Adrenal gland (tissue), 9 donors: ENCODE measurements at regions not wholly inside any gene's neighbourhood (a gene's known extent, or its start where the extent isn't known, plus 50 kb on each side); places are given as distances from the start of the nearest gene placed in this dataset.

ENCODE experiments used
- DNase-seq, 7 donors: peaks; one replicate each; pipeline ENCODE4 v3.0.0-alpha.2; 2019 to 2020
- H3K27ac ChIP-seq, 5 donors: fragments of 200-600 bp; sonication (generic) in 4 of 5; 1 replicate in 3 of 5; 2 replicates in 2 of 5; pipeline versions ENCODE4 v1.5.1 to v1.8.0; 2016 to 2020; ENCODE audit warnings: mild to moderate bottlenecking in 1 of 5
- H3K27me3 ChIP-seq: fragments of 200-600 bp; 2 replicates; pipeline ENCODE4 v1.8.0; 2021
- H3K36me3 ChIP-seq, 2 donors: fragments of 200-600 bp; replicated peaks in 1 of 2; 1 replicate in 1 of 2; 2 replicates in 1 of 2; pipeline versions ENCODE4 v1.5.1 to v1.8.0; 2018 to 2022
- H3K4me1 ChIP-seq, 2 donors: fragments of 200-600 bp; replicated peaks in 1 of 2; 1 replicate in 1 of 2; 2 replicates in 1 of 2; pipeline versions ENCODE4 v1.5.1 to v1.8.0; 2018 to 2021
- H3K4me3 ChIP-seq, 4 donors: fragments of 200-600 bp; sonication (generic) in 3 of 4; one replicate each; pipeline ENCODE4 v1.5.1; 2016 to 2018
- H3K9me3 ChIP-seq, 3 donors: fragments of 200-600 bp; sonication (generic) in 1 of 3; replicated peaks in 1 of 3; 1 replicate in 2 of 3; 2 replicates in 1 of 3; pipeline versions ENCODE4 v1.5.1 to v1.8.0; 2016 to 2021
- POLR2A ChIP-seq, 2 donors: fragments of 450-650 bp; IDR thresholded peaks; one replicate each; pipeline ENCODE4 v1.6.1; 2017; ENCODE audit warnings: antibody characterized with exemption in 2 of 2, mild to moderate bottlenecking in 2 of 2, moderate library complexity in 1 of 2
- WGBS, 4 donors: extraction: QIAGEN DNeasy Blood & Tissue Kit in 2 of 4; methylation state at CpG; one replicate each; pipeline versions ENCODE4 v1.1.5 to v1.1.7; 2013 to 2017; 5-methylcytosine and 5-hydroxymethylcytosine counted together
- intact Hi-C, 2 donors: fragments of 100-400 bp; cut with DNase I; formaldehyde crosslinking; loops; one replicate each; pipeline versions ENCODE4 v1.14.1 to v1.15.0; 2022 to 2023
- TF ChIP-seq, protein P1 (sequence below), 6 experiments: fragments of 450-650 bp in 4 of 6; fragments of 200-600 bp in 2 of 6; sonication (generic) in 1 of 6; IDR thresholded peaks; 1 replicate in 5 of 6; 2 replicates in 1 of 6; pipeline versions ENCODE4 v1.5.1 to v1.8.0; 2016 to 2021; ENCODE audit warnings: antibody characterized with exemption in 6 of 6, mild to moderate bottlenecking in 2 of 6, moderate library complexity in 1 of 6
- donor health status: healthy with polysubstance abuse.
- donor health status: Bipolar disorder and iron deficiency.
- donor health status: DM: yes; HTN: yes; CAD: no.
- donor health status: DM: no; HTN: no; CAD: no.
- donor health status: DM: no; HTN: no; CAD: no.

DNA sequence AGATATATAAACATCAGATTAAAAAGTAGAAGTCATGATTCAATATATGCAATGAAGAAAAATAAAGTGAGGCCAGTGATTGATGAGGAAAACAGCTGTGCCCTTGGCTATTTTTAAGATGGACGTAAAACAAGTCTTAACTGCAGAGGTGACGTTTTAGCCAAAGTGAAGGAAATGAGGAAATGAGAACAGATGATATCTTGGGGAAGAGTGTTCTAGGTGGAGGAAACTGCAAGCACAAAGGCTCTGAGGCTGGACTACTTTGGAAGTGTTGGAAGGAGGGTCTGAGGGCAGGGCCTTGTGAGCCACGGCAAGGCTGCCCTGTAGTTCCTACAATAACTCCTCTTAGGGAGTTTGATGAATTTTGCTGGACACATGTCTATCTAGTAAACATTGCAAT is 140.5 kb upstream of the AKR1E2 start:
- DNase-seq, result no peak
- Histone ChIP-seq H3K4me1 (no peaks in the 10 kb centered on the region), H3K36me3 (no peaks in the 10 kb centered on the region), H3K27me3 (no peaks in the 10 kb centered on the region), H3K4me3 (no peak overlapping the region), H3K9me3 (no peaks in the 10 kb centered on the region), H3K27ac (no peak overlapping the region)
- TF ChIP-seq POLR2A (IDR thresholded peaks at IDR 0.05), result no peak
- TF ChIP-seq, protein P1, sequence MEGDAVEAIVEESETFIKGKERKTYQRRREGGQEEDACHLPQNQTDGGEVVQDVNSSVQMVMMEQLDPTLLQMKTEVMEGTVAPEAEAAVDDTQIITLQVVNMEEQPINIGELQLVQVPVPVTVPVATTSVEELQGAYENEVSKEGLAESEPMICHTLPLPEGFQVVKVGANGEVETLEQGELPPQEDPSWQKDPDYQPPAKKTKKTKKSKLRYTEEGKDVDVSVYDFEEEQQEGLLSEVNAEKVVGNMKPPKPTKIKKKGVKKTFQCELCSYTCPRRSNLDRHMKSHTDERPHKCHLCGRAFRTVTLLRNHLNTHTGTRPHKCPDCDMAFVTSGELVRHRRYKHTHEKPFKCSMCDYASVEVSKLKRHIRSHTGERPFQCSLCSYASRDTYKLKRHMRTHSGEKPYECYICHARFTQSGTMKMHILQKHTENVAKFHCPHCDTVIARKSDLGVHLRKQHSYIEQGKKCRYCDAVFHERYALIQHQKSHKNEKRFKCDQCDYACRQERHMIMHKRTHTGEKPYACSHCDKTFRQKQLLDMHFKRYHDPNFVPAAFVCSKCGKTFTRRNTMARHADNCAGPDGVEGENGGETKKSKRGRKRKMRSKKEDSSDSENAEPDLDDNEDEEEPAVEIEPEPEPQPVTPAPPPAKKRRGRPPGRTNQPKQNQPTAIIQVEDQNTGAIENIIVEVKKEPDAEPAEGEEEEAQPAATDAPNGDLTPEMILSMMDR (IDR thresholded peaks at IDR 0.05), result no peak
- intact Hi-C loops, result no loop called here
- 42 to 53% (median 51%) methylated on average over 3 of the region's 3 CpGs for WGBS, 4 donors

DNA sequence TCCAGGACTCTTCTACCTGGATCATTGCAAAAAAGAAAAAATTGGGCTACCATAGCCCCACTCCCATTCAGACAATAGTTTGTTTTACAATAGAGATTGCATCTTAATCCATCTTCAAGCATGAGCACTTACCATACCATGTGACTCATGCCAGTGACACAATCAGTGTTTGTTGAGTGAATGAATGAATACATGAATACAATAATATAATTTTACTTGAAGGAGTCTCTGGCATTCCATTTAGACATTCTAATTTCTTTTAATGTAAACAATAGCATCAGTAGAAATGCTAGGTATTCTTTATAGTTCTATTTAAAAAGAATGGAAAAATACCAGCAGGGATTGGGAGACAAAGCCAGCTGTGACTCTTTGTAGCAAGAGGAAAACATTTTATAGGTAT is 141.6 kb upstream of the AKR1E2 start:
- Histone ChIP-seq H3K27ac (no peak overlapping the region), H3K27me3 (no peaks in the 10 kb centered on the region), H3K36me3 (no peaks in the 10 kb centered on the region), H3K9me3 (no peaks in the 10 kb centered on the region), H3K4me1 (no peaks in the 10 kb centered on the region), H3K4me3 (no peak overlapping the region)
- DNase-seq, result no peak
- intact Hi-C loops, result no loop called here
- TF ChIP-seq, protein P1 (IDR thresholded peaks at IDR 0.05), result no peak
- TF ChIP-seq POLR2A (IDR thresholded peaks at IDR 0.05), result no peak

DNA sequence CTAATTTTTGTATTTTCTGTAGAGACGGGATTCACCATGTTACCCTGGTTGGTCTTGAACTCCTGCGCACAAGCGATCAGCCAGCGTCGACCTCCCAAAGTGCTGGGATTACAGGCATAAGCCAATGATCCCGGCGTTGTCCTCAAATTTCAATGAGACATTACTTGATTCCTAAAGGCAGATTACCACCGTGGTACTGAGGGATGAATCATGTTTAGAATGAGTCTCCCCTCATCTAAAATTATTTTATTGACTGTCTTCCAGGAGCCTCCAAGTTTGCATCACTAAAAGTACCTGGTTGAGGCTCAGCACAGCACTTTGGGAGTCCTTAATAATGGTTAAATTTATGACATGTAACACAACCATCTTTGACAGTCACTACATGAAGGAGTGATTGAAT is 142.2 kb upstream of the AKR1E2 start:
- Histone ChIP-seq H3K4me1 (no peaks in the 10 kb centered on the region), H3K27me3 (no peaks in the 10 kb centered on the region), H3K27ac (no peak overlapping the region), H3K4me3 (no peak overlapping the region), H3K36me3 (no peaks in the 10 kb centered on the region), H3K9me3 (no peaks in the 10 kb centered on the region)
- DNase-seq, result no peak
- TF ChIP-seq, protein P1 (IDR thresholded peaks at IDR 0.05), result no peak
- no peak for TF ChIP-seq POLR2A (IDR thresholded peaks at IDR 0.05)
- WGBS, 4 donors, result 89 to 95% (median 91%) methylated on average over 8 of the region's 8 CpGs
- intact Hi-C loops, result no loop called here

DNA sequence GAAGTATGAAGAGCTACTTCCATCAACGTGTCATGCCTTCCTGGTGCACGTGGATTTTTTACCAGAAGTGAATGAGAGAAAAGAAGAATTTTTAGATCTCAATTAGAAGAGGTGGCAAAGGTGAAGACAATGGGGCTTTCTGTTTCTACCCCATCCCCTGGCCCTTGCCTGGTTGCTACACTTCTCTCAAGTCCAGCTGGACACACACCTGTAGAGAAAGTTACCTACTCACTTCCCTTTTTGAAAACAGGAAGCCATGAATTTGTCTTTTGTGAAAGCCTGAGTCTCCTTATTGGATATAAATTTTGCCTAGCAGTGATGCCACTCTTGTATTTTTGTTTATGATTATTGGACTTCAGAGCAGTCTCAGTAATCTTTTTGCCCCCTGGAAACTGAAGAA is 142.9 kb upstream of the AKR1E2 start:
- WGBS, 4 donors, result 69 to 86% (median 77%) methylated on average over 2 of the region's 2 CpGs
- H3K4me3 ChIP-seq, result no peak overlapping the region
- H3K27ac ChIP-seq, result no peak overlapping the region
- no peak for DNase-seq
- no peaks in the 10 kb centered on the region for H3K36me3 ChIP-seq
- no peaks in the 10 kb centered on the region for H3K27me3 ChIP-seq
- no peaks in the 10 kb centered on the region for H3K4me1 ChIP-seq
- intact Hi-C loops, result no loop called here
- TF ChIP-seq, protein P1 (IDR thresholded peaks at IDR 0.05), result no peak
- no peak for TF ChIP-seq POLR2A (IDR thresholded peaks at IDR 0.05)
- no peaks in the 10 kb centered on the region for H3K9me3 ChIP-seq
